Left ventricle myocardium inferior (tissue), 1 donor: ENCODE measurements at regions not wholly inside any gene's neighbourhood (a gene's known extent, or its start where the extent isn't known, plus 50 kb on each side); places are given as distances from the start of the nearest gene placed in this dataset.

Source experiments
- DNase-seq: peaks from one replicate; pipeline ENCODE4 v3.0.0-alpha.2; 2020
- H3K27ac ChIP-seq: fragments of 200-600 bp; replicated peaks from 2 replicates; pipeline ENCODE4 v1.8.0; 2021
- H3K27me3 ChIP-seq: fragments of 200-600 bp; 2 replicates; pipeline ENCODE4 v1.8.0; 2021; ENCODE audit warnings: low read depth
- H3K36me3 ChIP-seq: fragments of 200-600 bp; 2 replicates; pipeline ENCODE4 v1.8.0; 2021
- H3K4me1 ChIP-seq: fragments of 200-600 bp; 2 replicates; pipeline ENCODE4 v1.8.0; 2021
- H3K4me3 ChIP-seq: fragments of 200-600 bp; 2 replicates; pipeline ENCODE4 v1.8.0; 2021; ENCODE audit warnings: mild to moderate bottlenecking, moderate library complexity
- H3K9me3 ChIP-seq: fragments of 200-600 bp; replicated peaks from 2 replicates; pipeline ENCODE4 v1.8.0; 2021
- intact Hi-C: fragments of 100-400 bp; cut with micrococcal nuclease; formaldehyde crosslinking; loops from one replicate; pipeline ENCODE4 v1.11.0; 2022
- TF ChIP-seq, protein P1 (sequence below): fragments of 200-600 bp; IDR thresholded peaks from 2 replicates; pipeline ENCODE4 v1.8.0; 2021; ENCODE audit warnings: antibody characterized with exemption, mild to moderate bottlenecking, borderline replicate concordance
- donor health status: DM: no; HTN: yes; CAD: no; lungs with severe emphysema.

DNA sequence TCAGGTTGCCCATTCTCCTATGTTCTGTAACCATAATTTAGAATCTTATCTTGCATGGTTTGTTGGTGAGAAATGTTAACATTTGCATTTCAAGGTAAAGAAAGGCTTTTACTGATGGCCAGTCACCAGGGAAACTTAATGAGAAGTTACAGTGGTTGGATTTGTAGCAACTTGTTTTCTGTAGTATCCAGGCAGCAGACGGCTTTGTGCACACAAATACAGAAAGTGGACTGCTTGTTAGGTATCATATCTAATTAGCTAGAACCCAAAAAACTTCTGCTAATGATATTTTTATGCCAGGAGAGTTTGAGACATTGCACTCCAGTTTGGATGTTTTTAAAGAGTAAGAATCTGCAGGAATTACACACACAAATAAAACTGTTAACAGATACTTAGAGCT, 578.0 kb downstream of the DOK5 start:
- Histone ChIP-seq H3K36me3 (no peaks in the 10 kb centered on the region), H3K9me3 (no peaks in the 10 kb centered on the region), H3K4me1 (no peaks in the 10 kb centered on the region), H3K27me3 (no peaks in the 10 kb centered on the region), H3K27ac (no peak overlapping the region), H3K4me3 (no peak overlapping the region)
- intact Hi-C loops = no loop called here
- TF ChIP-seq, protein P1, sequence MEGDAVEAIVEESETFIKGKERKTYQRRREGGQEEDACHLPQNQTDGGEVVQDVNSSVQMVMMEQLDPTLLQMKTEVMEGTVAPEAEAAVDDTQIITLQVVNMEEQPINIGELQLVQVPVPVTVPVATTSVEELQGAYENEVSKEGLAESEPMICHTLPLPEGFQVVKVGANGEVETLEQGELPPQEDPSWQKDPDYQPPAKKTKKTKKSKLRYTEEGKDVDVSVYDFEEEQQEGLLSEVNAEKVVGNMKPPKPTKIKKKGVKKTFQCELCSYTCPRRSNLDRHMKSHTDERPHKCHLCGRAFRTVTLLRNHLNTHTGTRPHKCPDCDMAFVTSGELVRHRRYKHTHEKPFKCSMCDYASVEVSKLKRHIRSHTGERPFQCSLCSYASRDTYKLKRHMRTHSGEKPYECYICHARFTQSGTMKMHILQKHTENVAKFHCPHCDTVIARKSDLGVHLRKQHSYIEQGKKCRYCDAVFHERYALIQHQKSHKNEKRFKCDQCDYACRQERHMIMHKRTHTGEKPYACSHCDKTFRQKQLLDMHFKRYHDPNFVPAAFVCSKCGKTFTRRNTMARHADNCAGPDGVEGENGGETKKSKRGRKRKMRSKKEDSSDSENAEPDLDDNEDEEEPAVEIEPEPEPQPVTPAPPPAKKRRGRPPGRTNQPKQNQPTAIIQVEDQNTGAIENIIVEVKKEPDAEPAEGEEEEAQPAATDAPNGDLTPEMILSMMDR = no peak
- no peak for DNase-seq

DNA sequence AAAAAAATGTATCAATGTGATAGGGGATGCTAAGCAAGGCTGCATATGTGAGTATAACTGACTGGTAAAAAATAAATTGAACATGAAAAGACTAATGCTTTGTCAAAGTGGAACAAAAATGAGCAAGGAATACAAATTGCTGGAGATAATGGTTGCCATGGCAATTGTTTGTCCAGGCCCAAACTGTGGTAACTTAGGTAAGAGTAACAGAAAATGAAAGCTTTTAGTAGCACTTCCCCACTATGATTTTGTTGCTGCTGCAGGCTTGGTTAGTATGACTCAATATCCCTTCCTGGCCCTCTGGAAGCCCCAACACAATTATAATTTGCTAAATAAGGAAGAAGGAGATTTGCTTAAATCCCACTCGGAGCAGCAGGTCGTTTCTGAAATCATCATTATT, 577.1 kb downstream of the DOK5 start:
- no peak for DNase-seq
- intact Hi-C loops = no loop called here
- H3K4me1 ChIP-seq = no peaks in the 10 kb centered on the region
- no peaks in the 10 kb centered on the region for H3K27me3 ChIP-seq
- H3K27ac ChIP-seq = no peak overlapping the region
- H3K4me3 ChIP-seq = no peak overlapping the region
- no peaks in the 10 kb centered on the region for H3K9me3 ChIP-seq
- TF ChIP-seq, protein P1 = no peak
- no peaks in the 10 kb centered on the region for H3K36me3 ChIP-seq

DNA sequence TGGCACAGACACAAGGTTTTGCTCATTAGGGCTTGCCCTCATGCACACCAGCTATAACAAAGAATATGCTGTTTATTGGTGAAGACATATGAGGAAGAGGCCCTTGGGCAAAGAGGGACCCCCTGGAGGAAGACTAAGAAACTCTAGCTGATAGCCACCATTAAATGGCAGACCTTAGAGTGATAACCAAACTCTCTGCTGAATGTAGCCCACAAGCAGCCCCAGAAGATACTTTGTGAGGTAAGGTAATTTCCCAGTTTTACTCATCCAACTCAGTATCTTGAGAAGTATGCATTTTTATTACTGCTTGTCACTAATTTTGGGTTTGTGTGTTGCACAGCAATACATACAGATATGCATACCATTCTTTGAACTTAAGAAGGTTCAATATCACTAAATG, 563.3 kb downstream of the DOK5 start:
- intact Hi-C loops = no loop called here
- Histone ChIP-seq H3K27me3 (no peaks in the 10 kb centered on the region), H3K27ac (no peak overlapping the region), H3K4me3 (no peak overlapping the region), H3K9me3 (no peaks in the 10 kb centered on the region), H3K36me3 (no peaks in the 10 kb centered on the region), H3K4me1 (no peaks in the 10 kb centered on the region)
- TF ChIP-seq, protein P1 = no peak
- DNase-seq = no peak

DNA sequence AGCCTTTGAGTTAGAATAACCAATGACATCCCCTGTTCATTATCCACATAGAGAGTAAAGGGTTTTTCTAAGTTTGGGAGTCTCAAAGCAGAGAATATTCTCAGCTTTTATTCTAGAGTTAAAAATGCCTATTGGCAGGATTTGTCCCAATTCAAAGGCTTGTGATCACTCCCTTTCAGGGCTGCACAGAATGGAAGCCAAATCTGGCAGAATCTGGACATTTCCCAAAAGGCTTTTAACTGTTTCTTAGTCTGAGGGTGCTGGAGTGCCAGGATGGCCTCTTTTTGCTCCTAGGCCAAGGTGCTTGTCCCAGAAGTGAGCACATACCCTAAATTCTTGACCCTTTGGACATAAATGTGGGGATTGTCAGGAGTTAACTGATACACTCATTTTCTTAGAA, 556.6 kb downstream of the DOK5 start:
- H3K9me3 ChIP-seq = no peaks in the 10 kb centered on the region
- intact Hi-C loops = no loop called here

DNA sequence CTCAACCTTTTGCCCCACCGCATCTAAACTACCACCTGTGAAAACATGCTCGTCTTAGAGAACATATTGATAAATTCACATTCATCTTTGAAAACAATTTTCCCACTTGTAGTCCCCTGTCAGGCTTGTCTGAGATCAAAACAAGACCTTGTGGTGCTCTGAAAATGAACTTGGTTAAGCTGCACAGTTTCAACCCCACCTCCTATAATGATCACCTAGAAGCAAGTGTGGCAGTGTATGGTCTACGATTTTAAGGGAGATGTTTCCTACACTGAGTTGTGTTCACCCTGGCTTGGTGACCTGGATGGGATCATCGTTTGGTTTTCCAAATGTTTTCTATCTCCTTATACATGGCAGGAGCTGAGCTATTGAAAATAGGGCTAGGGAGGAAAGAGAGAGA, 539.4 kb downstream of the DOK5 start:
- Histone ChIP-seq H3K27me3 (no peaks in the 10 kb centered on the region), H3K27ac (no peak overlapping the region), H3K9me3 (no peaks in the 10 kb centered on the region), H3K36me3 (no peaks in the 10 kb centered on the region), H3K4me1 (no peaks in the 10 kb centered on the region), H3K4me3 (no peak overlapping the region)
- intact Hi-C loops = no loop called here
- DNase-seq = no peak
- TF ChIP-seq, protein P1 = no peak

More for the DNA sequence above, 556.6 kb downstream of the DOK5 start:
- Histone ChIP-seq H3K4me1 (no peaks in the 10 kb centered on the region), H3K27me3 (no peaks in the 10 kb centered on the region), H3K27ac (no peak overlapping the region), H3K4me3 (no peak overlapping the region), H3K36me3 (no peaks in the 10 kb centered on the region)
- no peak for DNase-seq
- TF ChIP-seq, protein P1 = no peak

DNA sequence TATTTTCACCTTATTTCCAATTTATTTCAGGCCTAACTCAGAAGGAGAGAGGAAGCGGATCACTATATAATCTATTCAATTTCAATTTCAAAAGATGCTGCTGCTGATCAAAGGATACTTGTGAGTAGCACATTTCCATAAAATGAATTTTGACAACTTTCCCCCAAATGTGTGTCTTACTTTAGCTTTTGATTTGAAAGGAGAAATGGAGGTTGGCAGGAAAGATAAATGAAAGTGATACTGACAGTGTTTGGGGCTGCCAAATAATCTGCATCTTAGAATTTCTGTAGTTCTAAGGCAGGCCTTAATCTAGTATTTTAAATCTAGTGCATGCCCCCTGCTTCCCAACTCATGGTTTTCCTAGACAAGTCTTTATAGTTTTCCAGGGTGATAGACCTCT, 535.4 kb downstream of the DOK5 start:
- H3K9me3 ChIP-seq = no peaks in the 10 kb centered on the region
- intact Hi-C loops = no loop called here
- no peaks in the 10 kb centered on the region for H3K36me3 ChIP-seq
- no peak for DNase-seq
- TF ChIP-seq, protein P1 = no peak
- H3K27ac ChIP-seq = no peak overlapping the region
- no peaks in the 10 kb centered on the region for H3K4me1 ChIP-seq
- no peak overlapping the region for H3K4me3 ChIP-seq
- no peaks in the 10 kb centered on the region for H3K27me3 ChIP-seq
